Activated CD4-positive, alpha-beta T cell treated with anti-CD3 and anti-CD28 coated beads, Interleukin-2, amount 10 ng/mL, durations not matched to agents 24 days and 14 days (primary cell): ENCODE measurements at regions not wholly inside any gene's neighbourhood (a gene's known extent, or its start where the extent isn't known, plus 50 kb on each side); places are given as distances from the start of the nearest gene placed in this dataset.

Source experiments
- DNase-seq: peaks from one replicate; pipeline ENCODE4 v3.0.0; 2022
- H3K27ac Mint-ChIP-seq: one replicate; pipeline ENCODE4 v1.8.0; 2022; ENCODE audit warnings: mild to moderate bottlenecking, mixed read lengths
- H3K27me3 Mint-ChIP-seq: one replicate; pipeline ENCODE4 v1.8.0; 2022; ENCODE audit warnings: mixed read lengths
- H3K36me3 Mint-ChIP-seq: one replicate; pipeline ENCODE4 v1.8.0; 2022; ENCODE audit warnings: low read depth, mild to moderate bottlenecking, mixed read lengths
- H3K4me1 Mint-ChIP-seq: one replicate; pipeline ENCODE4 v1.8.0; 2021; ENCODE audit warnings: mixed read lengths
- H3K4me3 Mint-ChIP-seq: one replicate; pipeline ENCODE4 v1.8.0; 2022; ENCODE audit warnings: mild to moderate bottlenecking, moderate library complexity, mixed read lengths
- H3K9me3 Mint-ChIP-seq: one replicate; pipeline ENCODE4 v1.8.0; 2021; ENCODE audit warnings: mixed read lengths
- intact Hi-C: fragments of 100-400 bp; cut with micrococcal nuclease; formaldehyde crosslinking; loops from one replicate; pipeline ENCODE4 v1.15.1; 2023

- Mint-ChIP-seq H3K9me3 (no peaks in the 10 kb centered on the region), H3K27ac (no peak overlapping the region), H3K36me3 (no peaks in the 10 kb centered on the region)
These were observed 279.4 kb upstream of the NXPH2 start for GRCh38 chr2:139059617-139060016.

DNA sequence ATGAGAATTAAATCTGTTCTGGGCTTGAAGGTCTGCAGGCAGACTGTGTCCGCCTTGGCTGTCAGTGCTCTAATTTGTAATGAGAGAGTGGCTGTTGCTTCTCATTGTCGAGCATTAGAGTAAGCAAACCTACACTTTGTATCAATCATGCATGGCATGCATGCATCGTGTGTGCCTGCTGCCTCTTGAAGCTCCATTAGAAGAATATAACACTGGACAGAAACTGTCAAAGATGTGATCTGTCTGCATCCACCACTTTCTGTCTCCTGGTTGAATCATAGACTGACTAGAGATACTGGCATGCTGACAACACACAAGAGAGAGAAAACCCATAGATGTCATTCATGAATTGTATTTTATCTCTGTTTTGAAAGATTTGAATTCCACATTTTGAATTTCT is 275.0 kb upstream of the NXPH2 start:
- Mint-ChIP-seq H3K4me1 (no peaks in the 10 kb centered on the region), H3K4me3 (no peak overlapping the region), H3K9me3 (no peaks in the 10 kb centered on the region), H3K27me3 (no peaks in the 10 kb centered on the region), H3K27ac (no peak overlapping the region), H3K36me3 (no peaks in the 10 kb centered on the region)
- intact Hi-C loops: no loop called here
- no peak for DNase-seq

More at GRCh38 chr2:139059617-139060016, 279.4 kb upstream of the NXPH2 start:
- Mint-ChIP-seq H3K27me3 (no peaks in the 10 kb centered on the region), H3K4me3 (no peak overlapping the region), H3K4me1 (no peaks in the 10 kb centered on the region)
- no peak for DNase-seq
- intact Hi-C loops: no loop called here

DNA sequence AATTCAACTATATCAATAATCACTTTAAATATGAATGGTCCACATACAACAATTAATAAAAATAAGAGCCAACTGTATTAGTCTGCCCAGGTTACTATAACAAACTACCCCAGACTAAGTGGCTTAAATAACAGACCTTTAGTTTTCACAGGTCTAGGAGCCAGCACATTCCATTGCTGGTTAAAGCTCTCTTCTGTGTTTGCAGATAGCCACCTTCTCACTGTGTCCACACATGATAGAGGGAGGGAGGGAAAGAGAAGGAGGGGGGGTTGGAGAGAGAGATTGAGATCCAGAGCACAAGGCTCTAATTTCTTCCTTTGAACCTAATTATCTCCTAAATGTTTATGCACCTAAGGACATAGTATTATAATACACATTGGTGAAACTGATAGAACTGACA is 267.8 kb upstream of the NXPH2 start:
- Mint-ChIP-seq H3K27ac (no peak overlapping the region), H3K4me1 (no peaks in the 10 kb centered on the region), H3K27me3 (no peaks in the 10 kb centered on the region), H3K9me3 (no peaks in the 10 kb centered on the region), H3K36me3 (no peaks in the 10 kb centered on the region), H3K4me3 (no peak overlapping the region)
- intact Hi-C loops: no loop called here
- DNase-seq: no peak

GRCh38 chr2:139045524-139045923 is 265.3 kb upstream of the NXPH2 start:
- Mint-ChIP-seq H3K4me3 (no peak overlapping the region), H3K36me3 (no peaks in the 10 kb centered on the region), H3K27me3 (no peaks in the 10 kb centered on the region), H3K9me3 (no peaks in the 10 kb centered on the region), H3K4me1 (no peaks in the 10 kb centered on the region), H3K27ac (no peak overlapping the region)
- no peak for DNase-seq
- intact Hi-C loops: no loop called here

DNA sequence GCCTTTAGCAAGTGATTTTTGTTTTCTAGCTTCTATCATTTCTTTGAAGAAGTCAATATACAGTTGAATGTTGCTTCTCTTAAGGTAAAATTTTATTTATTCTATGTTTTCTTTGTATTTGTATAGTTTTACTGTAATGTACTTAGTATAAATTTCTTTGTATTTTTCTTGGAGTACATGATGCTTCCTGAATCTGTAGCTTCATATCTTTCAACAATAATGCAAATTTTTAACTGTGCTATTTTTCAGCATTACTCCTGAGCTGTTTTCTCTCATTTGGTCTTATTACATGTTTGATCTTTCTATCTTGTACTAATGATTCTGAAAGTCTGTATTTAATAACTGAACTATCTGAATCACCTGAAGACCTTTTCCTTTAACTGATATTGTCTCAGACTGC is 253.9 kb upstream of the NXPH2 start:
- Mint-ChIP-seq H3K36me3 (no peaks in the 10 kb centered on the region), H3K4me3 (no peak overlapping the region), H3K27me3 (no peaks in the 10 kb centered on the region), H3K27ac (no peak overlapping the region), H3K9me3 (no peaks in the 10 kb centered on the region), H3K4me1 (no peaks in the 10 kb centered on the region)
- no peak for DNase-seq
- intact Hi-C loops: no loop called here

DNA sequence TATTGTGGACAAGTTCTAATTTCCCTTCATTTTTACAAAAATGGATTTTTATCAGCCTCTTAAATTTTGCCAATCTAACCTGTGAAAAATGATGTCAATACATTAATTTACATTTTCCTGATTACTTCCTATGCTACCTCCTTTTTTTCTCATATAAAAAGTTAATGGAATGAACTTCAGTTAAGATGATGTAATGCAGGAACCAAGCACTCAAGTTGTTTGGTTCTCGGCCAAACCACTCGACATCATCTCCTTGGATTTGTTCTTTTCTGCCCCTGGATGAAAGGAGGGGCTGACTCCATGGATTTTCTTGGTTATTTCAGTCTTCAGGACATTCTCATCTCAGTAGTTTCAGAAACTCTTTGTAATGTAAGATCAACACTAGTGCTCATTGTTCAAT is 253.1 kb upstream of the NXPH2 start:
- Mint-ChIP-seq H3K36me3 (no peaks in the 10 kb centered on the region), H3K4me3 (no peak overlapping the region), H3K27me3 (no peaks in the 10 kb centered on the region), H3K9me3 (no peaks in the 10 kb centered on the region), H3K4me1 (no peaks in the 10 kb centered on the region), H3K27ac (no peak overlapping the region)
- no peak for DNase-seq
- intact Hi-C loops: no loop called here

- Mint-ChIP-seq H3K27ac (no peak overlapping the region), H3K4me1 (no peaks in the 10 kb centered on the region), H3K36me3 (no peaks in the 10 kb centered on the region), H3K4me3 (no peak overlapping the region), H3K9me3 (no peaks in the 10 kb centered on the region), H3K27me3 (no peaks in the 10 kb centered on the region)
- no peak for DNase-seq
- intact Hi-C loops: no loop called here
These were observed 251.5 kb upstream of the NXPH2 start for GRCh38 chr2:139031722-139032121.

DNA sequence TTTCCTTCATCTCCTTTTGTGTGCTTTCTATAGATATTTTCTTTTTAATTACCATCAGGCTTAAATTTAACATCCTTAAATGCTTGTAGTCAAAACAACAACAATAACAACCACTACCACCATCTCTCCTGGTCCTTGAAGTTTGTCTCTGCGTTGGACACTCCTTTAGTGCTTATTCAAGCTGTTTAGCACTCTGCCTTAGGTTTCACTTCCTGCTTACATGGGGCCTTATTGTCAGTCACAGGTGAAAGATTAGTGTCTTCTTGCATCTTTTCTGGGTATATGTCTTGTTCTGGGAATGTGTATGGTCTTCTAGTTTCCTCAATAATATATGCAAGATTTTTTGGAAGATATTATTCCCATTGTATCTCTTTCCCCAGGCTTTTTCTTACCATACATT is 240.1 kb upstream of the NXPH2 start:
- Mint-ChIP-seq H3K9me3 (peaks cover 2% of the 10 kb centered on the region), H3K36me3 (no peaks in the 10 kb centered on the region), H3K4me3 (no peak overlapping the region), H3K27me3 (no peaks in the 10 kb centered on the region), H3K4me1 (no peaks in the 10 kb centered on the region), H3K27ac (no peak overlapping the region)
- intact Hi-C loops: no loop called here
- no peak for DNase-seq

GRCh38 chr2:139018252-139018651 is 238.1 kb upstream of the NXPH2 start:
- Mint-ChIP-seq H3K27ac (no peak overlapping the region), H3K27me3 (no peaks in the 10 kb centered on the region), H3K9me3 (peaks cover 6% of the 10 kb centered on the region), H3K4me1 (no peaks in the 10 kb centered on the region), H3K36me3 (no peaks in the 10 kb centered on the region), H3K4me3 (no peak overlapping the region)
- intact Hi-C loops: no loop called here
- DNase-seq: no peak

GRCh38 chr2:139007130-139007529 is 226.9 kb upstream of the NXPH2 start:
- Mint-ChIP-seq H3K4me1 (no peaks in the 10 kb centered on the region), H3K36me3 (no peaks in the 10 kb centered on the region), H3K9me3 (no peaks in the 10 kb centered on the region), H3K27ac (no peak overlapping the region), H3K4me3 (no peak overlapping the region), H3K27me3 (no peaks in the 10 kb centered on the region)
- intact Hi-C loops: no loop called here
- DNase-seq: no peak

GRCh38 chr2:139000131-139000785 is 220.1 kb upstream of the NXPH2 start:
- no peaks in the 10 kb centered on the region for H3K4me1 Mint-ChIP-seq
- no peaks in the 10 kb centered on the region for H3K36me3 Mint-ChIP-seq
- intact Hi-C loops: no loop called here
- H3K9me3 Mint-ChIP-seq: no peaks in the 10 kb centered on the region
- H3K4me3 Mint-ChIP-seq: no peak overlapping the region
- no peaks in the 10 kb centered on the region for H3K27me3 Mint-ChIP-seq
- DNase-seq: no peak
- no peak overlapping the region for H3K27ac Mint-ChIP-seq

GRCh38 chr2:138997856-138998517 is 217.8 kb upstream of the NXPH2 start:
- no peak overlapping the region for H3K27ac Mint-ChIP-seq
- no peak for DNase-seq
- H3K4me3 Mint-ChIP-seq: no peak overlapping the region
- no peaks in the 10 kb centered on the region for H3K9me3 Mint-ChIP-seq
- intact Hi-C loops: no loop called here
- no peaks in the 10 kb centered on the region for H3K36me3 Mint-ChIP-seq
- no peaks in the 10 kb centered on the region for H3K27me3 Mint-ChIP-seq
- no peaks in the 10 kb centered on the region for H3K4me1 Mint-ChIP-seq

GRCh38 chr2:138997346-138997745 is 217.2 kb upstream of the NXPH2 start:
- intact Hi-C loops: no loop called here
- no peak for DNase-seq
- Mint-ChIP-seq H3K36me3 (no peaks in the 10 kb centered on the region), H3K27me3 (no peaks in the 10 kb centered on the region), H3K4me1 (no peaks in the 10 kb centered on the region), H3K27ac (no peak overlapping the region), H3K9me3 (peaks cover under 1% of the 10 kb centered on the region), H3K4me3 (no peak overlapping the region)

DNA sequence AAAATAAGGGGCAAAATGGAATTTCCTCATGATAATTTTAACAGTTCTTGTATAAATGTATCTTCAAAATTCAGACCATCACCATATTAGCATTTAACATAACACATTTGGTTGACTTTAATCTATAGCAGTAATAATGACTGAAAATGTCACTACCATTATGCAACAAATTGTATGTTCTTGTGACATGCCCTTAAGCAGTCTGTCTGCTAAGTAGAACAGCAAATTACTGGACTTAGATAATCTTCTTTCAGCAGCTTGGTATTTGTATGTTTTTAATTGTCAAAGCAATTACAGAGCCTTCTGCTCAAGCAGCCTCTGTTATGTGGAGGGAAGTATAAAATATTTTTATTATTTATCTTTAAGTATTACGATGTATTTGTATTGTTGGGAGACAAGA is 214.3 kb upstream of the NXPH2 start:
- DNase-seq: no peak
- no peaks in the 10 kb centered on the region for H3K36me3 Mint-ChIP-seq
- H3K4me3 Mint-ChIP-seq: no peak overlapping the region
- H3K27ac Mint-ChIP-seq: no peak overlapping the region
- H3K27me3 Mint-ChIP-seq: no peaks in the 10 kb centered on the region
- H3K4me1 Mint-ChIP-seq: no peaks in the 10 kb centered on the region
- intact Hi-C loops: no loop called here
- H3K9me3 Mint-ChIP-seq: peaks cover 8% of the 10 kb centered on the region

DNA sequence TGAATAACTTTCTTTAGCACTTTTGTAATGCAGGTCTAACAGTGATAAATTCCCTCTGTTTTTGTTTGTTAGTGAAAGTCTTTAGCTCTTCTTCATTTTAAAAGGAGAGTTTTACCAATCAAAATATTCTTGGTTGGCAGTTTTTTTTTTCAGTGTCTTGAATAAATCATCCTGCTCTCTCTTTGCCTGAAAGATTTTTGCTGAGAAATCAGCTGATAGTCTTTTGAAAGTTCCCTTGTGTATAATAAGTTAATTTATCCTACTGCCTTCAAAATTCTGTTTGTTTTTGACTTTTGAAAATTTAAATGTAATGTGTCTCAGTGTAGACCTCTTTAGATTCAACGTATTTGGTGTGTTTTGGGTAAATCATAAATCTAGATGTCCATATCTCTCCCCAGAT is 205.7 kb upstream of the NXPH2 start:
- H3K4me1 Mint-ChIP-seq: no peaks in the 10 kb centered on the region
- H3K36me3 Mint-ChIP-seq: no peaks in the 10 kb centered on the region
- DNase-seq: no peak
- H3K9me3 Mint-ChIP-seq: peaks cover 4% of the 10 kb centered on the region
- H3K4me3 Mint-ChIP-seq: no peak overlapping the region
- intact Hi-C loops: no loop called here
- no peaks in the 10 kb centered on the region for H3K27me3 Mint-ChIP-seq
- no peak overlapping the region for H3K27ac Mint-ChIP-seq
